ENCODE measurements at regions not wholly inside any gene's neighbourhood (a gene's known extent, or its start where the extent isn't known, plus 50 kb on each side); places are given as distances from the start of the nearest gene placed in this dataset.
A peak's percentile ranks its signal among the peaks of the same experiment; 100 is the strongest.
"Not testable (repeated sequence)": the region's sequence is repeated elsewhere in the genome, so short reads cannot be mapped to it uniquely, and the experiment has no call there.

DNA sequence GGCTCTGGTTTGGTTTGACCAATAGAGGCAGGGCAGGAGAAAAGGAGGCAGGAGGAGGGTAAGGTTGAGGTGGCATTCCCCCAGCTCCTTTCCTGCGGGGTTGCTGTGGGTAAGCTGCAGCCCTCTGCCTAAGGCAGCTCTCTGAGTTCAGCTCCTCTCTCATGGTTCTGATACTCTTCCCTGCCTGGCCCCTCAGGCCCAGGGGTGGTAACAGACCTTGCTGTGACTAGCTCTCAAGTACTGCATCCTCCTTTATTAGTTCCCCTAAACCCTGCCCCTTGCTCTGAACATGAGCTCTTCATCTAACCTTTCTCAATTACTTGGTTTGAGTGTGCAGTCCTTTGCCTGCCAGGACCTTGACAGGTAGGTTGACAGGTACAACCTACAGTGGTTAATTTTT lies 205.5 kb downstream of the SLC4A3 start:
- no peak for DNase-seq

DNA sequence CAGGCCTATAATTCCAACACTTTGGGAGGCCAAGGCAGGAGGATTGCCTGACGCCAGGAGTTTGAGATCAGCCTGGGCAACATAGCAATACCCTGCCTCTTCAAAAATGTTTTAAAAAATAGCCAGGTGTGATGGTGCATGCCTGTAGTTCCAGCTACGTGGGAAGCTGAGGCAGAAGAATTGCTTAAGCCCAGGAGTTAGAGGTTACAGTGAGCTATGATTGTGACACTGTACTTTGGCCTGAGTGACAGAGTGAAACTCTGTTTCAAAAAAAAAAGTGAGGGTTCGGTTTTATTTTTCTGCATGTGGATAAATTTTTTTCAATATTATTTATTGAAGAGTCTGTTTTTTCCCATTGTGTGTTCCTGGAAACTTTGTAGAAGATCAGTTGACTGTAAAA lies 208.1 kb downstream of the SLC4A3 start:
- DNase-seq = no peak

DNA sequence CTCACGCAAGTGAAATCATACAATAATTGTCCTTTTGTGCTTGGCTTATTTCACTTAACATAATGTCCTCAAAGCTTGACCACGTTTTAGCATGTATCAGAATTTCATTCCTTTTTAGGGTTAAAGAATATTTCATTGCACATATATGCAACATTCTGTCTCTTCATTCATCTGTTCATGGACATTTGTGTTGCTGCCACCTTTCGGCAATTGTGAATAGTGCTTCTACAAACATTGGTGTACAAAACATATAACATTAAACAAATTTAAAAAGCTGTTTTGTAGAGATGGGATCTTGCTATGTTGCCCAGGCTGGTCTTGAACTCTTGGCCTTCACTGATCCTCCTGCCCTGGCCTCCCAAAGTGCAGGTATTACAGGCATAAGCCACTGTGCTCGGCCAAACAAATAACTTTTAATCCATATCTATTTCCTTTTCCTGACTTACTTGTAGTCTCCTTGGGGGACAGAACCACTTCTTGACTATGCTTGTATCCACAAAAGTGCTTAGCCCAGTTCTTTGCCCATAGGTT lies 209.3 kb downstream of the SLC4A3 start:
- DNase-seq = no peak

DNA sequence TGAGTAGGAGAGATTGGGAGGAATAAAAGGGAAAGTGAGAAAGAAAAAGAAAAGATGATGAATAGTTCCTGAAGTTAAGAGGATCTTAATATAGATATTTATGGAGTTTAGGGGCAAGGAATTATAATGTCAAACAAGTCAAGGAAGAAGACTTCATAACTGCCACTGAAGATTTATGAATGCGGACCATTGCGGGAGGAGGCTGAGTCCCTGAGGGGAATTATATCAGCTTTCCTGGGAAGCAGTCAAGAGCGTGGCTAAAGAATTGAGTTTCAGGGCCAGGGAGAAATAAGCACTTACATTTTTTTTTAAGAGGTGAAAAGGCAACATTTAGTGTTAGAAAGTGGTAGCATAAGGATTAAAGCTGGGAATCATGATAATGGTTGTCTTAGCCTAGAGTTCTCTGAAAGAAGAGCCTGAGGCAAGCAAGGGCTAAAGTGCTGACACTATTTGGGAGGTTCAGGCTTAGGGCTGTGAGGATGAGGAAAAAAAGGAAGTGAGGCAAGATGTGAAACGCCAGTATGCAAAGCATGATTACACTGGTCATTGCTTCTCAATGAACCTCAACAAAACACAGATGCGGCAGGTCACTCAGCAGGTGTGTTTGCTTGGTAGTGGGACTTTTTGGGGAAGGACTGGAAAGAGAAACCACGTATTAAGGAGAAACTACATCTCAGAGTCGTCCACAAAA lies 217.1 kb downstream of the SLC4A3 start:
- no peak for DNase-seq

DNA sequence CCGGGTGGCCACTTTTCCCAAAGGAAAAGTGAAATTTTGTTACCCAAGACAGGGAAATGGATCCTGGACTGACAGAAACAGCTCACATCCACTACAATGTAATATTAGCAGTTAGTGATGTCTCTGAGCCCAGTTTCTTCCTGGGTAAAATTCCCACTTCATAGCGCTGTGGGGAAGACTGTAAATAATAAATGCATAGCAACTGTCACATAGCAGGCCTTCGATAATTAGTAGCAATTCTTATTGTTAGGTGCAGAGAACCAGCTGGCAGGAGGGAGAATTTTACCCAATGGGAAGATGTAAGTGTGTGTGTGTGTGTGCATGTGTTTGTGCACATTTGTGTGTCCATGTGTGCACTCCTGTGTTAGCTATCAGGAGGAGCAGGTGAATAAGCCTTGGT lies 221.5 kb downstream of the SLC4A3 start:
- DNase-seq = no peak

DNA sequence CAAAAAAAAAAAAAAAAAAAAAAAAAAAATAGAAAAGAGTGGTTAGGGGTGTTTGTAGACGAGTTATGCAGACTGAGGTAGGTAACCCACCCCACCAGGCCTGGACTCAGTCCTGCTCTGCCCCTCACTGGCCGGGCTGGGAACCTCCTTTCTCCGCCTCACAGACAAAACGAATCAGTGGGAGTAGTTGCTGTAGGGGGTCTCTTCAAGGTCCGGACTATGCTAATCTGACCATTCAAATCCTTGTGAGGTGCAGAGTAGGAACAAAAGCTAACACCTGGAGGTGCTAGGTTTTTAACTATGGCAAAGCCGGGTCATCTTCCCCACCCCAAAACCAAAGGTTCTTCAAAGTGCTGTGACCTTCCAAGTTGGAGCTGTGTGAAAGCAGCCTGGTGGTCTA lies 223.7 kb downstream of the SLC4A3 start:
- DNase-seq = no peak

DNA sequence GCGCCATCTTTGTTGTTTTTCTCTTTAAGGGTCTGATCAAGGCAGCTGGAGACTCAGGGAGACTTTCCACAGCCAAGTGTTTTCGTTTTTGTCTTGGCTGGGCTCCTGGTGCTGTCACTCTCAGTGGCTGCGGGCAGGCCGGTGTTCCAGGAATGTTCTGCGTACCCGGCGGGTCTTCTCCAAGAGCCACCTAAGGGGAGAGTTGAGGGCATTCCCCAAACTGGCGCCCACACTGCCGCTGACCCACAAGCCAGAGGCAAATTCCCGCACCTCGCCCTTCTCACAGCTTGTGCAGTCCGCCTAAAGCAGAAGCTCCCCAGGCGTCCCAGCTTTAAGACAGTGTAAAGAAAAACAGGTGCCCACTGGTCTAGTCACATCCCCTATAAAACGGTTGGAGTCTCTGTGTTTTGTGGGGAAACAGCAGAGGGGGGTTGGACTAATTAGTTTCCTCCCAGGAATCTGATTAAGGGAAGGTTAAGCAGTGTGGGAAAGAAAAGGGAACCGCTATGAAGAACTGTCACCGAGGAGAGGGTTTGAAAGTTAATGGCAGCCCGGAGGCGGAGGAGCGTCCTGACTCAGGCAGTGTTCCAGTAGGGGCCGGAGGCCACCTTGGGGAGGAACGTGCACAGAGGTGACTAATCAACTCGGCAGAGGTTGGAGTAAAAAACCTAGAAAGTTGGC lies 224.5 kb downstream of the SLC4A3 start:
- peak in 2 of 51 donors; percentile 6 for DNase-seq

DNA sequence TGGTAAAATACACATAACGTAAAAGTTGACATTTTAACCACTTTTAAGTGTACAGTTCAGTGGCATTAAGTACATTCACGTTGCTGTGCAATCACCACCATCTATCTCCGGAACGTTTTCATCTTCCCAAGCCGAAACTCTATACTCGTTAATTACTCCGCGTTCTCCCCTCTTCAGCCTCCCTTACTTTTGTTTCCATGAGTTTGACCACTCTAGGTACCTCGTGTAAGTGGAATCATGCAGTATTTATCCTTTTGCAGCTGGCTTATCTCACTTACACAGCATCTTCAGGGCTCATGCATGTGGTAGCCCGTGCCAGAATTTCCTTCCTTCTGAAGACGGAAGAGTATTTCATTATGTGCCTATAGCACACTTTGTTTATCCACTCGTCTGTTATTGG lies 225.2 kb downstream of the SLC4A3 start:
- DNase-seq = no peak

DNA sequence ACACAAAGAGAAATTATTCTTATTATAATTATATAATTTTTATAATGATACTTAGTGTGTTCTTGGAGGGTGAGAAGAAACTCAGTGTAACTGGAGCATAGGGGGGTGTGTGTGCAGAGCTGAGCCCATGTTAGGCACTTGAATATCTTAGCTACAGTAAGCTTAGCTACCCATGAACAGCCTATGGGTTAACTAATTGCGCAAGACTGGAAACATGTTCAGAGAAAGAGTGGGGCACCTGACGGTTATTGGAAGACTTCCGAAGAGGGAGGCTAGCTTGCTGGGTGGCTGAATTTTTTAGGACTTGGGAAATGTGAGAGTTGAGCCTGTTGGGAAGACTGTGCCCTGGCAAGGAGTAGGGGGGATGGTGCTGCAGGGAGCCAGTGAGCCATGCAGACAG lies 229.2 kb downstream of the SLC4A3 start:
- DNase-seq = no peak

DNA sequence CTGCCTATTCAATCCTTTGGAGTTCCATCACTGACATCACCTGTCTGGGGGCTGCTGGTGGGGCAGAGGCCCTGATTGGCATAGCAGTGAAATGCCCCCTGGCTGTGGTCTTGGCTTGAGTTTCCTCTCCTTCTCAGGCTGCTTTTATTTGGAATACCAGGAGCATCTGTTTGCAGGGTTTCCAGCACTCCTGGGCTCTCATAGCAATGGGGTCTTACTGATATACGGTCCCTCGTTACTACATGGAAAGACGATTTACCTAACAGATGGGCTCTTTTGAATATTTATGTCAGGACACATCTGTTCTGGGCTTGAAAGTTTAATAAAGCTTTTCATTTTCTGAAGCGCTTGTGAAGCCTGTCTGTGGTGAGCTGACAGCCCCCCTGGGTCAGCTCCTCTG lies 230.3 kb downstream of the SLC4A3 start:
- no peak for DNase-seq

DNA sequence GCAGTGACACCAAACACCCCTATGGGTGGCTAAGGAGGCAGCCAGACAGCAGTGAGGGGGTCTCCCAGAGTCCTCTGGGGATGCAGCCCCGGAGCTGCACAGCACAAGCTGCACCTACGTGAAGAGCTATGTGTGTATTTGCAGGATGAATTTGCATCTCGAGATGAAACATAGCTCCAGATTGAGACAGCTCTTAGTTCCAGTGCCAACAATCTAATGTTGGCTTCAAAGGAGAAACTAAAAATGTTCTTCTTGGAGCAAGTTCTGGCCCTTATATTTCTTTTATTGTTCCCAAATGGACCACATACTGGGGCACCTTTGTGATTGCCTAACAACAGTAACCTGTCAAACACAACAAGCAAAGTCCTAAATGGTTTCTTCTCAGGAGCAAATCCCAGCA lies 233.9 kb downstream of the SLC4A3 start:
- no peak for DNase-seq

DNA sequence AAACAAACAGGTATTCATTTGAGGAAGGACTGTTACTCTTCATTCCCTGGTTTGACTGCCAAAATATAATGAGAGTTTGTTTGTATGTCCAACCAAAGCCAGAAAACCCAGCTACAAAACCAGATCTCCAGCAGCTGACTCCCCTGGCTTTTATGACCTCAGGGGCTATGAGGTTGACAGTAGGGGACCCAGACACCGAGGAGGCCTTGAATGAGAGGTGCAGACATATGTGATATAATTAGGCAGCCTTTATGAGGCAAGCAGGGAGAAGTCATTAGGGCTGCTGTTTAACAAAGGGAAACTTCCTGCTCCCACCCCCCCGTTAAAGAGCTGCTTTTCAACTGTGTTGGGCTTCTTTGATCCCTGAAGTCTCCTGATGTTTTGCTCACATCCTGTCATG lies 236.7 kb downstream of the SLC4A3 start:
- DNase-seq = no peak

DNA sequence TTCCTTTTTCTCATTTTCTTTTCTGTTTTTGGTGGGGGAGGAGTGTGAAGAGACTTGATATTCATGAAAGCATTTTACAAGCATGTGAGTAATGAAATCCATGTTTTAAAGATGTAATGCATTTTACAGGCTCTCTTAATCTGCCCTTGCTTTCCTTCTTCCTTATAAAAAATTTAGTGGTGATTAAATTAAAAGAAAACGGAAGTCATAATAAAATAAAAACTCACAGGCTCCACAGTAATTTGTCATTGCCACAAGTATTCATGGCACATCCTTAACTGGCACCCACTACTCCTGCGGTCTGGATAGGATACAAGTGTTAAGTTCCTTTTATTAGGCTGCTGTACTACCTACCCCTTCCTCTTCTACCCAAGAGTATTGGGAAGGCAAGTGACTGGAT lies 241.2 kb downstream of the SLC4A3 start:
- DNase-seq = no peak

DNA sequence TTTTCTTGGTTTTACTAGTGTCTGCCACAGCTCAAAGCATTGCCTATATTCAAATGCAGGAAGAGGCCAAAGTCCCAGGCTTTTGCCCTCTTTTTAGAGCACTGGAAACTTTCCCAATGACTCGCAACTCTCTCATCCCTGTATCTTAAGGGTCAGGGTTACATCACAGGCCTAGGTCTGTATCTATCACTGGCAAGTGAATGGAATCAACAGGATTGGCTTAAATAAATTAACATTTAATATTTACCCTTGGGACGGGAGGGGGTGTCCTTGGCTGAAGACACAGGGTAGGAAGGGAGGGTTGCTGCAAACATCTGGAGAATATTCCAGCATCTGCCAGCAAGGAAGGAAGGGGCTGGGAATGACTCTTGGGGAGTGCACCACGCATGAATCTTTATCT lies 242.6 kb downstream of the SLC4A3 start:
- no peak for DNase-seq

DNA sequence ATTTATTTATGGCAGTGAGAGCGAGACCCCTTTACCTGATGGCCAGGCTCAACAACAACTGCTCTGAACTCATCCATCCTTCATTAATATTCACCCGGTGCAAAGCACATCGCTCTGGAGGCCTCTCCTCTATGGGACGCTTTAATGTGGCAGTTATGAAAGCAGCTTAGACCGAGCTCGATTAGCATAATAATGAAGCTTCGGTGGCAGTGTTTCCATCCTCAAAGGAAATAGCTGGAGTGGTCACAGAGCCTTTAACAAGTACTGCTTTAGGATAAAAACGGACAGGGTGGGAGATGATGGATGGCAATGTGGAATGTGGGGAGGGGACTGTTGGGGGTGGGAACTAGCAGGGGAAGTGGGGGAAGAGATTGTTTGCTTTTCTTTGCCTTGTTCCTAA lies 243.9 kb downstream of the SLC4A3 start:
- DNase-seq = peak in 2 of 51 donors; percentile 2 to 10

DNA sequence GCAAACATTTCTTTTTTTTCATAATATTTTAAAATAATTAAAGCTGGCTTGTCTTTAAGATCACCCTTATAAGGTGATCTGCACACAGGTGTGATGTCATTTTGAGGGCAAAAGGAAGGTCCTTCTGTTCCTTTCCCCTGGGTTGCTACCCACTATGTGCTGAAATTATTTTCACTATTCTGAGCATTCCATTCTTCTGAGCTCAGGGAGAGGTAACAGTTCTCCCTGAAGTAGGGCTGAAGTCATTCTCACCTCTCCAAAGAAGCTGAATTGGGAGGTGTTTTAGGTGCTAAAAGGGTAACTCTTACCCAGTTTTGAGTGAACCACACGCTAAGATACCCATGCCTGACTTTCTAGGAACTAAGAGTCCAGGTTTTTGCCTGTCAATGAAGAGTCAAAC lies 247.6 kb downstream of the SLC4A3 start:
- DNase-seq = no peak

DNA sequence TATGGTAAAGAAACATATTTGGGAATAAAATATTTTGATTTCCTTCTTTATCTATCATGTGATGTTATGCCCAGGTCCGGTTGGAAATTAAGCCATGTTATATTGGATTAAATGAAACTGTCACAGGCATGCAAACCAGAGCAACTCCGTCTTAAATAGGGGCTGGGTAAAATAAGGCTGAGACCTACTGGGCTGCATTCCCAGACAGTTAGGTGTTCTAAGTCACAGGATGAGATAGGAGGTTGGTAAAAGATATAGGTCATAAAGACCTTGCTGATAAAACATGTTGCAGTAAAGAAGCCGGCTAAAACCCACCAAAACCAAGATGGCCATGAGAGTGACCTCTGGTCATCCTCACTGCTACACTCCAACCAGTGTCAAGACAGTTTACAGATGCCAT lies 248.6 kb downstream of the SLC4A3 start:
- DNase-seq = not testable (repeated sequence)

DNA sequence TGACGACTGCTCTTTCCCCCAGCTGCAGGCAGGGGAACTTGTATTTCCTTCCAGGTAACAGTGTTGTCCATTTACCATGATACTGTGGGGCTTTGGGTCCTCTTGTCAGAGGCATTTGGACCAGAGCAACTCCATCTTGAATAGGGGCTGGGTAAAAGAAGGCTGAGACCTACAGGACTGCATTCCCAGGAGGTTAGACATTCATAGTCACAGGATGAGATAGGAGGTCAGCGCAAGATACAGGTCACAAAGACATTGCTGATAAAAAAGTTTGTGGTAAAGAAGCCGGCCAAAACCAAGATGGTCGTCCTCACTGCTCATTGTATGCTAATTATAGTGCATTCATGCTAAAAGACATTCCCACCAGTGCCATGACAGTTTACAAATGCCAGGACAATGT lies 249.5 kb downstream of the SLC4A3 start:
- DNase-seq = no peak

DNA sequence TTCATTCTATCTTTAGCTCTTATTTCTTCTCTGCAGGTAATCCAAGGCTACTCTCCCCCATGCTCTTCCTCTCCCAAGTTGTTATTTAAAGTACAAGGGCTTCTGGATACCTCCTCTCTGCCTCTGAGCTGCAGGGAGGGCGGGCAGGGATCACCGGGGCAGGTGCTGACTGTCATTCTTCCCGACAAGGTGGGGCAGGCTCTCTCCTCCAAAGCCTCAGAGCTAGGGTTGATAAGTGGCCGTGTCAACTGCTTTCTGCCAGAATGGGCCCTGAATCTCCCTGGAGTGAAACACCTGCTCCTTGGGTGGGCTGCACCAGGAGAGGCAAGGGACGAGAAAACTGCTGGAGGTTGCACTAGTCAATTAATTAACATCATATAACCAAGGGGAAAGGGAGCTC lies 250.3 kb downstream of the SLC4A3 start:
- DNase-seq = no peak

DNA sequence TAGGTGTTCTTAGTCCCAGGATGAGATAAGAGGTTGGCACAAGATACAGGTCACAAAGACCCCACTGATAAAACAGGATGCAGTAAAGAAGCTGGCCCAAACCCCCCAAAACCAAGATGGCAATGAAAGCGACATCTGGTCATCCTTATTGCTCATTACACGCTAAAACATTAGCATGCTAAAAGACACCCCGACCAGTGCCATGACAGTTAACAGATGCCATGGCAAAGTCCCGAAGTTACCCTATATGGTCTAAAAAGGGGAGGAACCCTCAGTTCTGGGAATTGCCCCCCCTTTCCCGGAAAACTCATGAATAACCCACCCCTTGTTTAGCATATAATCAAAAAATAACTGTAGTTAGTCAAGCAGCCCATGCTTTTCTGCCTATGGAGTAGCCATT lies 251.1 kb downstream of the SLC4A3 start:
- DNase-seq = no peak

DNA sequence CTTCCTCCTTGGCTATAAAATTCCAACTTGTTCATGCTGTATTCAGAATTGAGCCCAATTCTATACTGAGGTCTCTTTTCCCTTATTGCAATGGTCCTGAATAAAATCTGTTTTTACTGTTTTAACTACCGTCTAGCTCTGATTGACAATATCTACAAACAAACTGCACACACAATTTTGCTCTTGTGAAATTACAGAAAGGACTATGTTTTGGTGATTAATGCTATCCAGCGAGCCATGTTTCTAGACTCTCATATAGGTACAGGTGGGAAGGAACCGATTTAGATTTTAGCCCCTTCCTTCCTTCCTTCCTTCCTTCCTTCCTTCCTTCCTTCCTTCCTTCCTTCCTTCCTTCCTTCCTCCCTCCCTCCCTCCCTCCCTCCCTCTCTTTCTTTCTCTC lies 254.4 kb downstream of the SLC4A3 start:
- DNase-seq = no peak

DNA sequence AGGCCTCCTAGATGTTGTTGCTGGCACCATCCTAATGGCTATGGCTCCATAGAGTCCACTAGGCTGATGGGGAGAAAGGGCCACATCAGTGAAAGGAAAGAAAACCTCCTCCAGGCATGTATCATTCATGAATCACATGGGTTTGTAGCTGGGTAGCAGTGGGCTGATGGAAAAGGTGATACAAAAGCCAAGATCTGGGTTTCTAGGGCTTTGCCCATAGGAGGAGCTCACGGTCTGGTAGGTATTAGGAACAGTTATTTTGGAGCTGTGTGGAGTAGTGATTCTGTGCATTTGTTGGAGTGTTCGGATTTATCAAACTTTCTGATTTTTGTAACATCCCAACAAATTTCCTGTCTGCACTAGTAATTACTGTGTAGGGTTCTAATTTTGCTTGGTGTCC lies 259.2 kb downstream of the SLC4A3 start:
- no peak for DNase-seq

DNA sequence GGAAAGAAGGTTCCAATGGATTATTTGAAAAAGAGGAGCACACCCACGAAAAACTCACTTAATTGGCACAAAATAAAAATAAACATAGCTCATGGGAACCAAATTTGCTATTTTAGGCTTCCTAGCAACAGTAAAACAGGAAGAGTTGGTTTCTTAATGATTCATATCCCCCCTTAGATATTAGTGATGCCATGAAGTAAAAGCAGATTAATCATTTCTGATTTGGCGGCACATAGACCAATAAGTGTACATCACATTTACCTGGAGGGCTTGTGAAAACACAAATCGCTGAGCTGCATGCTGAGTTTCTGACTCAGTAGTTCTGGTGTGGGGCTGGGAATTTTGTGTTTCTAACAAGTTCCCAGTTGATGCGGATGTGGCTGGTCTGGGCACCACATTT lies 260.4 kb downstream of the SLC4A3 start:
- no peak for DNase-seq

Measured in hypothalamus (tissue), 51 donors.